Colonic mucosa (tissue), 4 donors: ENCODE measurements at regions not wholly inside any gene's neighbourhood (a gene's known extent, or its start where the extent isn't known, plus 50 kb on each side); places are given as distances from the start of the nearest gene placed in this dataset.
"Not testable (repeated sequence)": the region's sequence is repeated elsewhere in the genome, so short reads cannot be mapped to it uniquely, and the experiment has no call there.

ENCODE experiments used
- DNase-seq: peaks from one replicate; pipeline ENCODE4 v3.0.0-alpha.2; 2020
- H3K27ac ChIP-seq: fragments of 200-600 bp; one replicate; pipeline ENCODE4 v1.8.0; 2021
- H3K27me3 ChIP-seq: fragments of 200-600 bp; one replicate; pipeline ENCODE4 v1.8.0; 2021
- H3K36me3 ChIP-seq: fragments of 200-600 bp; one replicate; pipeline ENCODE4 v1.8.0; 2021
- H3K4me1 ChIP-seq: fragments of 200-600 bp; one replicate; pipeline ENCODE4 v1.8.0; 2021; ENCODE audit warnings: mild to moderate bottlenecking
- H3K4me3 ChIP-seq: fragments of 200-600 bp; one replicate; pipeline ENCODE4 v1.8.0; 2021
- H3K9ac ChIP-seq, 2 donors: one replicate each; pipeline ENCODE4 v1.7.0; 2013; ENCODE audit warnings: control low read depth in 2 of 2, low read depth in 2 of 2, low read length in 2 of 2
- H3K9me3 ChIP-seq: fragments of 200-600 bp; one replicate; pipeline ENCODE4 v1.8.0; 2021
- CTCF ChIP-seq: fragments of 200-600 bp; IDR thresholded peaks from one replicate; pipeline ENCODE4 v1.8.0; 2022; ENCODE audit warnings: antibody characterized with exemption, mild to moderate bottlenecking
- intact Hi-C: fragments of 100-400 bp; cut with DNase I; formaldehyde crosslinking; loops from one replicate; pipeline ENCODE4 v1.14.1; 2022
- donor health status: healthy.
- donor health status: DM: no; HTN: no; CAD: no.
- donor health status: DM: no; HTN: no; CAD: no.

GRCh38 chr5:36801523-36801922 lies 75.0 kb upstream of the NIPBL start:
- H3K9ac ChIP-seq: no peak overlapping the region
- H3K9me3 ChIP-seq: no peaks in the 10 kb centered on the region
- H3K4me1 ChIP-seq: no peaks in the 10 kb centered on the region
- H3K36me3 ChIP-seq: no peaks in the 10 kb centered on the region
- no peak for TF ChIP-seq CTCF
- no peak for DNase-seq
- H3K27me3 ChIP-seq: no peaks in the 10 kb centered on the region
- no peak overlapping the region for H3K27ac ChIP-seq
- intact Hi-C loops: no loop called here
- H3K4me3 ChIP-seq: no peak overlapping the region

GRCh38 chr5:36802187-36802586 lies 74.4 kb upstream of the NIPBL start:
- Histone ChIP-seq H3K27ac (no peak overlapping the region), H3K36me3 (no peaks in the 10 kb centered on the region), H3K4me1 (no peaks in the 10 kb centered on the region), H3K9me3 (no peaks in the 10 kb centered on the region), H3K9ac (no peak overlapping the region), H3K27me3 (no peaks in the 10 kb centered on the region), H3K4me3 (no peak overlapping the region)
- intact Hi-C loops: no loop called here
- no peak for TF ChIP-seq CTCF
- no peak for DNase-seq

GRCh38 chr5:36813249-36813648 lies 63.3 kb upstream of the NIPBL start:
- H3K4me1 ChIP-seq, H3K36me3 ChIP-seq, DNase-seq, H3K9me3 ChIP-seq, H3K27me3 ChIP-seq, intact Hi-C loops, H3K27ac ChIP-seq, H3K4me3 ChIP-seq, H3K9ac ChIP-seq: not testable (repeated sequence)

- no peaks in the 10 kb centered on the region for H3K9me3 ChIP-seq
- no peak for TF ChIP-seq CTCF
- intact Hi-C loops: no loop called here
- no peaks in the 10 kb centered on the region for H3K27me3 ChIP-seq
- no peak for DNase-seq
- H3K4me3 ChIP-seq: no peak overlapping the region
- H3K9ac ChIP-seq: no peak overlapping the region
- no peaks in the 10 kb centered on the region for H3K4me1 ChIP-seq
- no peaks in the 10 kb centered on the region for H3K36me3 ChIP-seq
- H3K27ac ChIP-seq: no peak overlapping the region
Observed at GRCh38 chr5:36815871-36816270, 60.7 kb upstream of the NIPBL start.

- TF ChIP-seq CTCF: no peak
- DNase-seq: no peak
Observed at GRCh38 chr5:36820900-36821299, 55.7 kb upstream of the NIPBL start.

GRCh38 chr5:36826694-36827093 lies 49.9 kb upstream of the NIPBL start:
- Histone ChIP-seq H3K27ac (no peak overlapping the region), H3K9me3 (no peaks in the 10 kb centered on the region), H3K9ac (no peak overlapping the region), H3K4me1 (no peaks in the 10 kb centered on the region), H3K27me3 (no peaks in the 10 kb centered on the region), H3K4me3 (no peak overlapping the region), H3K36me3 (no peaks in the 10 kb centered on the region)
- TF ChIP-seq CTCF: no peak
- DNase-seq: no peak
- intact Hi-C loops: no loop called here

More at GRCh38 chr5:36820900-36821299, 55.7 kb upstream of the NIPBL start:
- no peaks in the 10 kb centered on the region for H3K4me1 ChIP-seq
- no peak overlapping the region for H3K27ac ChIP-seq
- H3K27me3 ChIP-seq: no peaks in the 10 kb centered on the region
- H3K4me3 ChIP-seq: no peak overlapping the region
- H3K9me3 ChIP-seq: no peaks in the 10 kb centered on the region
- H3K36me3 ChIP-seq: no peaks in the 10 kb centered on the region
- H3K9ac ChIP-seq: no peak overlapping the region
- intact Hi-C loops: no loop called here
